Breast epithelium (tissue), 4 donors: ENCODE measurements at regions not wholly inside any gene's neighbourhood (a gene's known extent, or its start where the extent isn't known, plus 50 kb on each side); places are given as distances from the start of the nearest gene placed in this dataset.
"Not testable (repeated sequence)": the region's sequence is repeated elsewhere in the genome, so short reads cannot be mapped to it uniquely, and the experiment has no call there.

Experiments used
- DNase-seq, 2 donors: peaks; one replicate each; pipeline ENCODE4 v3.0.0-alpha.2; 2019; ENCODE audit warnings: low spot score in 2 of 2
- H3K27ac ChIP-seq, 2 donors: fragments of 200-600 bp; sonication (generic) in 1 of 2; one replicate each; pipeline ENCODE4 v1.5.1; 2016 to 2019; ENCODE audit warnings: mild to moderate bottlenecking in 1 of 2
- H3K27me3 ChIP-seq, 2 donors: fragments of 200-600 bp; sonication (generic) in 1 of 2; one replicate each; pipeline versions ENCODE4 v1.5.1 to v1.6.0; 2017 to 2019; ENCODE audit warnings: control low read depth in 1 of 2, mild to moderate bottlenecking in 1 of 2
- H3K36me3 ChIP-seq: fragments of 200-600 bp; one replicate; pipeline ENCODE4 v1.5.1; 2019
- H3K4me1 ChIP-seq, 2 donors: fragments of 200-600 bp; sonication (generic); one replicate each; pipeline ENCODE4 v1.5.1; 2016 to 2019; ENCODE audit warnings: control low read depth in 1 of 2
- H3K4me3 ChIP-seq, 3 donors: fragments of 200-600 bp; sonication (generic); 1 replicate in 2 of 3; 2 replicates in 1 of 3; pipeline ENCODE4 v1.5.1; 2016 to 2019; ENCODE audit warnings: mild to moderate bottlenecking in 3 of 3, moderate library complexity in 2 of 3
- H3K9me3 ChIP-seq, 2 donors: fragments of 200-600 bp; sonication (generic) in 1 of 2; one replicate each; pipeline ENCODE4 v1.5.1; 2016 to 2019; ENCODE audit warnings: control low read depth in 1 of 2
- POLR2A ChIP-seq: fragments of 450-650 bp; IDR thresholded peaks from one replicate; pipeline ENCODE4 v1.6.1; 2016; ENCODE audit warnings: antibody characterized with exemption, mild to moderate bottlenecking, moderate library complexity
- POLR2AphosphoS5 ChIP-seq, 3 donors: sonication (generic); formaldehyde crosslinking; IDR thresholded peaks; one replicate each; pipeline ENCODE4 v1.6.1; 2017; ENCODE audit warnings: antibody characterized with exemption in 3 of 3
- intact Hi-C: fragments of 100-400 bp; cut with DNase I; formaldehyde crosslinking; loops from one replicate; pipeline ENCODE4 v1.15.1; 2023; ENCODE audit warnings: low total_unique reads
- TF ChIP-seq, protein P1 (sequence below), 3 donors: fragments of 450-650 bp; IDR thresholded peaks; one replicate each; pipeline ENCODE4 v1.5.1; 2016 to 2017; ENCODE audit warnings: antibody characterized with exemption in 3 of 3, mild to moderate bottlenecking in 3 of 3, moderate library complexity in 3 of 3

DNA sequence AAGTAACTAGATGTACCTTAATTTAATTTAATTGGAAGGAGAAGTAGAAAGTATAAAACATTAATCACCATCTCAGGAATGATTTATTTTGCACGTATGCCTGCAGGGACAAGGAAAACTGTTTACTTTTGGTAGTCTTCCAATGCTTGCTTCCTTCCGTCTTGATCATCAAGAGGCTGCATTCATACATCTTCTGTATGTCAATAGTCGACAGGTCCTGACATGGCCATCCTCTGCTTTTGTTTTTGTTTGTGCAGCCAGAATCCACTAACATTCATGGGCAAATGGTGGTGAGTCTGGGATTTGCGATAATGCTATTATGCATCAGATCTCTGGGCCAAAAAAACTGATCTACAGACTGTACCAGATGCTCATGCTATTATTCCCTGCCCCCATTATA is 56.6 kb upstream of the ZPLD1 start:
- Histone ChIP-seq H3K27ac (no peak overlapping the region), H3K9me3 (no peaks in the 10 kb centered on the region), H3K4me1 (no peaks in the 10 kb centered on the region), H3K4me3 (no peak overlapping the region), H3K27me3 (no peaks in the 10 kb centered on the region), H3K36me3 (no peaks in the 10 kb centered on the region)
- no peak for DNase-seq
- intact Hi-C loops = no loop called here
- TF ChIP-seq POLR2A (no peak), POLR2AphosphoS5 (IDR thresholded peaks at IDR 0.05) (no peak)
- TF ChIP-seq, protein P1, sequence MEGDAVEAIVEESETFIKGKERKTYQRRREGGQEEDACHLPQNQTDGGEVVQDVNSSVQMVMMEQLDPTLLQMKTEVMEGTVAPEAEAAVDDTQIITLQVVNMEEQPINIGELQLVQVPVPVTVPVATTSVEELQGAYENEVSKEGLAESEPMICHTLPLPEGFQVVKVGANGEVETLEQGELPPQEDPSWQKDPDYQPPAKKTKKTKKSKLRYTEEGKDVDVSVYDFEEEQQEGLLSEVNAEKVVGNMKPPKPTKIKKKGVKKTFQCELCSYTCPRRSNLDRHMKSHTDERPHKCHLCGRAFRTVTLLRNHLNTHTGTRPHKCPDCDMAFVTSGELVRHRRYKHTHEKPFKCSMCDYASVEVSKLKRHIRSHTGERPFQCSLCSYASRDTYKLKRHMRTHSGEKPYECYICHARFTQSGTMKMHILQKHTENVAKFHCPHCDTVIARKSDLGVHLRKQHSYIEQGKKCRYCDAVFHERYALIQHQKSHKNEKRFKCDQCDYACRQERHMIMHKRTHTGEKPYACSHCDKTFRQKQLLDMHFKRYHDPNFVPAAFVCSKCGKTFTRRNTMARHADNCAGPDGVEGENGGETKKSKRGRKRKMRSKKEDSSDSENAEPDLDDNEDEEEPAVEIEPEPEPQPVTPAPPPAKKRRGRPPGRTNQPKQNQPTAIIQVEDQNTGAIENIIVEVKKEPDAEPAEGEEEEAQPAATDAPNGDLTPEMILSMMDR (IDR thresholded peaks at IDR 0.05) = no peak

DNA sequence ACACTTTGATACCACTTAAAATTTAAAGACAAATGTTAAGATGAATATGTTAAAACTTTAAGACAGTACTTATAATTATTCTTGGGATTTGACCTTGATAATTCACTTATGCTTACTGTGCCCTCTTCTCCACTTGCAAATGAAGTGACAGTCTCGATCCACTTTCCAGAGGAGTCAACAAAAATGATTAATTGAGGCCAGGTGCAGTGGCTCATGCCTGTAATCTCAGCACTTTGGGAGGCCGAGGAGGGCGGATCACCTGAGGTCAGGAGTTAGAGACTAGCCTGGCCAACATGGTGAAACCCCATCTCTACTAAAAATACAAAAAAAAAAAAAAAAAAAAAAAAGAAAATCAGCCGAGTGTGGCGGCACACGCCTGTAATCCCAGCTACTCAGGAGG is 52.6 kb upstream of the ZPLD1 start:
- H3K36me3 ChIP-seq, H3K27me3 ChIP-seq, H3K4me1 ChIP-seq, H3K9me3 ChIP-seq, intact Hi-C loops, H3K4me3 ChIP-seq, DNase-seq, H3K27ac ChIP-seq: not testable (repeated sequence)
